HepG2 (cell line): ENCODE measurements at regions not wholly inside any gene's neighbourhood (a gene's known extent, or its start where the extent isn't known, plus 50 kb on each side); places are given as distances from the start of the nearest gene placed in this dataset.

ENCODE experiments used
- ATAC-seq: fragments of 200-7000 bp; cut with Tn5 transposase; 3 replicates; pipeline ENCODE4 v1.9.1; 2020; ENCODE audit warnings: mild to moderate bottlenecking, moderate library complexity
- BruUV-seq: library from RNA; stranded (reverse); fragments of 400-500 nt; replicated peaks from 2 replicates; lab custom pipeline; 2021; lab: Mats Ljungman, UMichigan
- CTCF ChIA-PET: fragments of 300-600 bp; formaldehyde crosslinking; extraction: SDS; loops from one replicate; lab custom pipeline; 2021; ENCODE audit warnings: low total read pairs, inconsistent platforms, low intra/inter-chr PET ratio; lab: Yijun Ruan, JAX
- POLR2A ChIA-PET: fragments of 350-600 bp; sonication (Branson Sonifier 250); formaldehyde crosslinking; loops from one replicate; lab custom pipeline; 2020; ENCODE audit warnings: antibody characterized with exemption, inconsistent platforms; lab: Yijun Ruan, JAX
- DNase-seq: peaks from one replicate; pipeline ENCODE4 v3.0.0-alpha.2; 2015; ENCODE audit warnings: low spot score
- FAIRE-seq: peaks from 3 replicates; lab custom pipeline; 2011; peaks lifted over from hg19 to GRCh38; lab: Jason Lieb, UNC
- H2AFZ ChIP-seq: one replicate; pipeline ENCODE4 v1.6.1; 2011; ENCODE audit warnings: low read length, inconsistent platforms
- H3K27ac ChIP-seq: fragments of 300-600 bp; 3 replicates; pipeline ENCODE4 v1.8.0; 2011; ENCODE audit warnings: mixed run types, mild to moderate bottlenecking, mixed read lengths, low read length, inconsistent platforms; ENCODE audit not compliant: insufficient read depth; ENCODE audit errors: extremely low read length
- H3K27me3 ChIP-seq, 2 experiments: fragments of 200-600 bp in 1 of 2; 2 replicates in 1 of 2; 3 replicates in 1 of 2; pipeline versions ENCODE4 v1.6.0 to v1.8.0; 2011; ENCODE audit warnings: low read length in 2 of 2, mild to moderate bottlenecking in 2 of 2, moderate library complexity in 2 of 2, inconsistent platforms in 1 of 2; ENCODE audit not compliant: insufficient read depth in 2 of 2, control insufficient read depth in 1 of 2
- H3K36me3 ChIP-seq, 2 experiments: fragments of 200-600 bp in 1 of 2; replicated peaks in 1 of 2; 2 replicates in 1 of 2; 3 replicates in 1 of 2; pipeline versions ENCODE4 v1.5.1 to v1.8.0; 2011; ENCODE audit warnings: low read length in 2 of 2, inconsistent platforms in 1 of 2; ENCODE audit not compliant: insufficient read depth in 2 of 2, control insufficient read depth in 1 of 2
- H3K4me1 ChIP-seq: 2 replicates; pipeline ENCODE4 v1.5.1; 2012; ENCODE audit warnings: low read length, inconsistent platforms; ENCODE audit not compliant: insufficient read depth
- H3K4me2 ChIP-seq: 2 replicates; pipeline ENCODE4 v1.6.0; 2011; ENCODE audit warnings: low read depth, low read length, inconsistent platforms
- H3K4me3 ChIP-seq, 3 experiments: fragments of 200-600 bp in 1 of 3; sonication (generic), shearing (Covaris generic) in 1 of 3; replicated peaks in 1 of 3; 2 replicates each; pipeline ENCODE4 v1.5.1; 2011 to 2016; ENCODE audit warnings: low read length in 3 of 3, inconsistent platforms in 2 of 3, low read depth in 2 of 3, mild to moderate bottlenecking in 2 of 3, control low read depth in 1 of 3, mixed read lengths in 1 of 3; ENCODE audit not compliant: insufficient read depth in 1 of 3
- H3K79me2 ChIP-seq: one replicate; pipeline ENCODE4 v1.6.1; 2011; ENCODE audit warnings: low read length, inconsistent platforms; ENCODE audit not compliant: insufficient read depth
- H3K9ac ChIP-seq: 2 replicates; pipeline ENCODE4 v1.6.0; 2011; ENCODE audit warnings: mild to moderate bottlenecking, low read depth, low read length, inconsistent platforms; ENCODE audit not compliant: insufficient read depth
- H3K9me3 ChIP-seq: 2 replicates; pipeline ENCODE4 v1.5.1; 2012; ENCODE audit warnings: mild to moderate bottlenecking, low read length
- H4K20me1 ChIP-seq: 2 replicates; pipeline ENCODE4 v1.6.0; 2011; ENCODE audit warnings: inconsistent platforms, mild to moderate bottlenecking, low read length, moderate library complexity; ENCODE audit not compliant: insufficient read depth
- BRD4 ChIP-seq: sonication (generic); formaldehyde crosslinking; IDR thresholded peaks from 2 replicates; pipeline ENCODE4 v1.4.0; 2020; ENCODE audit warnings: missing genetic modification reagents
- CSRNP1 ChIP-seq: sonication (generic); formaldehyde crosslinking; IDR thresholded peaks from 2 replicates; pipeline ENCODE4 v1.8.1; 2023; ENCODE audit warnings: mild to moderate bottlenecking, missing genetic modification reagents
- HOXA7 ChIP-seq: sonication (generic); formaldehyde crosslinking; IDR thresholded peaks from 2 replicates; pipeline ENCODE4 v1.8.1; 2022; ENCODE audit warnings: mild to moderate bottlenecking, missing genetic modification reagents, moderate library complexity
- MAFG ChIP-seq: sonication (generic); formaldehyde crosslinking; IDR thresholded peaks from 2 replicates; pipeline ENCODE4 v1.5.1; 2020; ENCODE audit warnings: mild to moderate bottlenecking, missing genetic modification reagents
- ZBTB34 ChIP-seq: sonication (generic); formaldehyde crosslinking; IDR thresholded peaks from 2 replicates; pipeline ENCODE4 v1.8.0; 2022; ENCODE audit warnings: mild to moderate bottlenecking, missing genetic modification reagents
- ZFAT ChIP-seq: sonication (generic); formaldehyde crosslinking; conservative IDR thresholded peaks from 2 replicates; pipeline ENCODE4 v1.8.1; 2023; ENCODE audit warnings: missing genetic modification reagents, inconsistent platforms
- ZFP41 ChIP-seq: sonication (generic); formaldehyde crosslinking; IDR thresholded peaks from 2 replicates; pipeline ENCODE4 v1.4.0; 2020; ENCODE audit warnings: mild to moderate bottlenecking, missing genetic modification reagents, borderline replicate concordance
- ZFP90 ChIP-seq: sonication (generic); formaldehyde crosslinking; IDR thresholded peaks from 2 replicates; pipeline ENCODE4 v1.8.0; 2022; ENCODE audit warnings: missing genetic modification reagents, mild to moderate bottlenecking, inconsistent platforms, borderline replicate concordance
- ZNF263 ChIP-seq: sonication (generic); formaldehyde crosslinking; IDR thresholded peaks from 2 replicates; pipeline ENCODE4 v1.4.0; 2020; ENCODE audit warnings: missing genetic modification reagents
- ZNF607 ChIP-seq: sonication (generic); formaldehyde crosslinking; IDR thresholded peaks from 2 replicates; pipeline ENCODE4 v1.5.1; 2020; ENCODE audit warnings: missing genetic modification reagents, mild to moderate bottlenecking, borderline replicate concordance
- ZSCAN21 ChIP-seq: sonication (generic); formaldehyde crosslinking; IDR thresholded peaks from 2 replicates; pipeline ENCODE4 v1.8.0; 2022; ENCODE audit warnings: mild to moderate bottlenecking, missing genetic modification reagents, moderate library complexity, borderline replicate concordance
- ZSCAN5A ChIP-seq: sonication (generic); formaldehyde crosslinking; IDR thresholded peaks from 2 replicates; pipeline ENCODE4 v1.8.0; 2022; ENCODE audit warnings: mild to moderate bottlenecking, missing genetic modification reagents, borderline replicate concordance
- WGBS: methylation state at CpG from one replicate; pipeline ENCODE4 v1.1.6; 2017; ENCODE audit warnings: low lambda C conversion rate; 5-methylcytosine and 5-hydroxymethylcytosine counted together
- in situ Hi-C: cut with HindIII; loops from 2 replicates; pipeline ENCODE4 v1.10.0; 2017; ENCODE audit warnings: low pct_unique_long_range_greater_than_20kb; ENCODE audit not compliant: extremely low pct_ligation_motif_present
- intact Hi-C: fragments of 100-400 bp; cut with micrococcal nuclease; formaldehyde crosslinking; loops from one replicate; pipeline ENCODE4 v1.10.0; 2022; ENCODE audit not compliant: unreplicated experiment

GRCh38 chr2:45212953-45213635, 203.8 kb upstream of the SIX2 start:
- POLR2A ChIA-PET = no interaction called here
- H3K9ac ChIP-seq = no peak overlapping the region
- H2AFZ ChIP-seq = no peak overlapping the region
- BruUV-seq = no TSS peak
- no peak for ATAC-seq
- H3K9me3 ChIP-seq = no peaks in the 10 kb centered on the region
- WGBS = 69% methylated on average over 5 of the region's 5 CpGs
- intact Hi-C loops = no loop called here
- H3K27ac ChIP-seq = no peak overlapping the region
- CTCF ChIA-PET = no interaction called here
- H4K20me1 ChIP-seq = no peaks in the 10 kb centered on the region
- no peak for FAIRE-seq
- H3K36me3 ChIP-seq = no peaks in the 10 kb centered on the region
- no peaks in the 10 kb centered on the region for H3K79me2 ChIP-seq
- in situ Hi-C loops = no loop called here
- no peak overlapping the region for H3K4me2 ChIP-seq
- H3K4me1 ChIP-seq = no peaks in the 10 kb centered on the region
- TF ChIP-seq ZNF263 (CRISPR knock-in tag) (no peak), ZSCAN5A (CRISPR knock-in tag) (no peak), ZFAT (no peak)
- no peak for DNase-seq
- H3K4me3 ChIP-seq = no peak overlapping the region
- H3K27me3 ChIP-seq = peaks cover 0 to 4% of the 10 kb centered on the region in 2 experiments; a peak in 2 of 5 replicates

- DNase-seq = no peak
- no peak for FAIRE-seq
- no peak overlapping the region for H3K9ac ChIP-seq
- H2AFZ ChIP-seq = no peak overlapping the region
- H3K9me3 ChIP-seq = no peaks in the 10 kb centered on the region
- in situ Hi-C loops = no loop called here
- no peaks in the 10 kb centered on the region for H3K4me1 ChIP-seq
- intact Hi-C loops = no loop called here
- no TSS peak for BruUV-seq
- WGBS = 25% methylated on average over 3 of the region's 3 CpGs
- ChIA-PET POLR2A (no interaction called here), CTCF (no interaction called here)
- no peaks in the 10 kb centered on the region for H3K36me3 ChIP-seq
- H4K20me1 ChIP-seq = no peaks in the 10 kb centered on the region
- peaks cover 0 to 4% of the 10 kb centered on the region in 2 experiments; a peak in 2 of 5 replicates for H3K27me3 ChIP-seq
- no peak overlapping the region for H3K4me2 ChIP-seq
- H3K79me2 ChIP-seq = no peaks in the 10 kb centered on the region
- H3K4me3 ChIP-seq = no peak overlapping the region
- ATAC-seq = no peak
- H3K27ac ChIP-seq = no peak overlapping the region
- TF ChIP-seq ZBTB34 (CRISPR knock-in tag) = no peak
- TF ChIP-seq HOXA7 (CRISPR knock-in tag) = no peak
- TF ChIP-seq CSRNP1 = no peak
- TF ChIP-seq ZNF607 = no peak
- TF ChIP-seq BRD4 (CRISPR knock-in tag) = no peak
- no peak for TF ChIP-seq ZSCAN21
- TF ChIP-seq ZFP41 (CRISPR knock-in tag) = no peak
- TF ChIP-seq MAFG (CRISPR knock-in tag) = no peak
- TF ChIP-seq ZFP90 (CRISPR knock-in tag) = no peak
Observed at GRCh38 chr2:45211636-45212035, 202.4 kb upstream of the SIX2 start.
